ENCODE measurements at regions not wholly inside any gene's neighbourhood (a gene's known extent, or its start where the extent isn't known, plus 50 kb on each side); places are given as distances from the start of the nearest gene placed in this dataset.
"Not testable (repeated sequence)": the region's sequence is repeated elsewhere in the genome, so short reads cannot be mapped to it uniquely, and the experiment has no call there.

DNA sequence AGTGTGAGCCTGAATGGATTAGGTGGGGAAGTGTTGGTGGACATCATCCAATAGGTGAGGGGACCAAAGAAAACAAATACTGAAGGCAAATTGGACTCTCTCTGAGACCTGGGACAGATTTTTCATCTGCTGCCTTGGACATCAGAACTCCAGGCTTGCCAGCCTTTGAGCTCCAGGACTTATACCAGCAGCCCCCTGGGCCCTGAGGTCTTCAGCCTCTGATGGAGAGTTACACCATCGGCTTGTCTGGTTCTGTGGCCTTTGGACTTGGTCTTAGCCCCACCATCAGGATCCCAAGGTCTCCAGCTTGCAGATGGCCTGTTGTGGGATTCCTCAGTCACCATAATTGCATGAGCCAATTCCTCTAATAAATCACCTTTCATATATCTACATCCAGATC, 80.8 kb upstream of the SLC8A3 start:
- no peak for DNase-seq (ENCODE audit: low read depth)
- TF ChIP-seq CTCF (IDR thresholded peaks at IDR 0.05; ENCODE audit: control insufficient read depth, extremely low read depth, insufficient read depth), result no peak
- H3K4me3 ChIP-seq (ENCODE audit: low read depth, low read length), result no peak overlapping the region

GRCh38 chr14:70268760-70269159, 80.0 kb upstream of the SLC8A3 start:
- DNase-seq (ENCODE audit: low read depth), result no peak
- no peak overlapping the region for H3K4me3 ChIP-seq (ENCODE audit: low read depth, low read length)
- no peak for TF ChIP-seq CTCF (IDR thresholded peaks at IDR 0.05; ENCODE audit: control insufficient read depth, extremely low read depth, insufficient read depth)

- no peak overlapping the region for H3K4me3 ChIP-seq (ENCODE audit: low read depth, low read length)
- no peak for DNase-seq (ENCODE audit: low read depth)
- no peak for TF ChIP-seq CTCF (IDR thresholded peaks at IDR 0.05; ENCODE audit: control insufficient read depth, extremely low read depth, insufficient read depth)
Observed at GRCh38 chr14:70266157-70266556, 77.4 kb upstream of the SLC8A3 start.

DNA sequence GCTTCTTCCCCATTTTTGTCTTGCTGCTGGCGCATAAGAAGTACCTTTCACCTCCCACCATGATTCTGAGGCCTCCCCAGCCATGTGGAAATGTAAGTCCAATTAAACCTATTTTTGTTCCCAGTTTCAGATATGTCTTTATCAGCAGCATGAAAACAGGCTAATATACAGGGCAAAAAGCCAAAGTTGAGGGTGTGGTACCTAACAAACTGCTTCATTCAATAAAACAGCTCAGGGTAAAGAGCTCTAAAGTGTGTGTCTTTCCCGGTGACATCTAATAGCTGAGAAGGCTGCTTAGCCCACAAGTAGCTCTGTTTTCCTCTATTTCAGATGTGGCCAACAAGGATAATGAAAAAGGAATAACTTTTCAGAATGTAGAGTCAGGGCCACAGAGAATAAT, 76.7 kb upstream of the SLC8A3 start:
- DNase-seq (ENCODE audit: low read depth), result no peak
- H3K4me3 ChIP-seq (ENCODE audit: low read depth, low read length), result no peak overlapping the region
- TF ChIP-seq CTCF (IDR thresholded peaks at IDR 0.05; ENCODE audit: control insufficient read depth, extremely low read depth, insufficient read depth), result no peak

DNA sequence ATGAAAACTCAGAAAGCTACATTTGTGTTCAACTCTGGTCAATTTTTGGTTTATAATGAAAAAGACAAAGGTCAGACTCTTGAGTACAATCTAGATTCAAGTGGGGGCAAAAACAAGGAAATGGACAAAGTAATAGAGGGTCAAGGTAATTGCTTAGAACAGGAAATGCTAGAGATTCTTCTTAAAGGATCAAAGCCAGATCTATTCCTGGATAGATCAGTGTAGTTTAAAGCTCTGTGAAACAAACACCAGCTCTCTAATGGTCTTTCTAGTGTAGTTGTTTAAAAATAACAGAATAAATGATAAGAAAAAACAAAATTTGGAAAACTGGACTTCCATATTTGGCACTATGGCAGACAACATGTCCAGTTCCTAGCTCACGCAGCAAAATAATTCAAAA, 70.7 kb upstream of the SLC8A3 start:
- no peak overlapping the region for H3K4me3 ChIP-seq (ENCODE audit: low read depth, low read length)
- no peak for DNase-seq (ENCODE audit: low read depth)
- no peak for TF ChIP-seq CTCF (IDR thresholded peaks at IDR 0.05; ENCODE audit: control insufficient read depth, extremely low read depth, insufficient read depth)

- no peak for DNase-seq (ENCODE audit: low read depth)
- TF ChIP-seq CTCF (IDR thresholded peaks at IDR 0.05; ENCODE audit: control insufficient read depth, extremely low read depth, insufficient read depth), result peak; percentile 42
- no peak overlapping the region for H3K4me3 ChIP-seq (ENCODE audit: low read depth, low read length)
Observed at GRCh38 chr14:70257526-70257925, 68.8 kb upstream of the SLC8A3 start.

DNA sequence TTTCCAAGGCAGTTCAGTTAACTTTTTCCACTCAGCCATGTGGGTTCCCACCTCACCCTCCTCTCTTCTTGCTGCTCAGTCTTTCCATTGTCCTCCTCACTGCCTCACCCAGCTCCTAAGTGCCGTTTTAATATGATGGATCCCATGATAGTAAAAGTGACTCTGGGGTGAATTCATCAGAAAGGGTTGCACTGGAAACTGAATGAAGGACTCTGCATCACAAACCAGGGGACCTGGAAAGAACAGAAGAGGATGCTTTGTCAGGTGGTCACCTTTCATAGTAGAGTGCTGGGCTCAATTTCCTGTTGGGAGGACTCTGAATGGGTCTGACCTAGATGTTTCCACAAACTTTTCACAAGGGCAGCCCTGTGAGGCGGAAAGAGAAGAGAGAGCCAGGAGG, 67.8 kb upstream of the SLC8A3 start:
- TF ChIP-seq CTCF (IDR thresholded peaks at IDR 0.05; ENCODE audit: control insufficient read depth, extremely low read depth, insufficient read depth), result no peak
- no peak overlapping the region for H3K4me3 ChIP-seq (ENCODE audit: low read depth, low read length)

GRCh38 chr14:70255071-70256057, 66.6 kb upstream of the SLC8A3 start:
- DNase-seq (ENCODE audit: low read depth), result not testable (repeated sequence)
- peak overlapping the region; percentile 31 for H3K4me3 ChIP-seq (ENCODE audit: low read depth, low read length)

More for the DNA sequence above, 67.8 kb upstream of the SLC8A3 start:
- DNase-seq (ENCODE audit: low read depth), result no peak

Data from LNCaP clone FGC (cell line).